NT2/D1 (cell line): ENCODE measurements at regions not wholly inside any gene's neighbourhood (a gene's known extent, or its start where the extent isn't known, plus 50 kb on each side); places are given as distances from the start of the nearest gene placed in this dataset.

Experiments used
- DNase-seq: peaks from one replicate; pipeline ENCODE4 v3.0.0-alpha.2; 2011; ENCODE audit warnings: low read depth, low spot score
- H3K27me3 ChIP-seq: 2 replicates; pipeline ENCODE4 v1.6.0; 2011; ENCODE audit warnings: mild to moderate bottlenecking; ENCODE audit not compliant: insufficient read length, insufficient read depth
- H3K36me3 ChIP-seq: 2 replicates; pipeline ENCODE4 v1.6.1; 2011; ENCODE audit warnings: mild to moderate bottlenecking, low read length, mixed read lengths; ENCODE audit not compliant: insufficient read depth, insufficient read length
- H3K4me1 ChIP-seq: 2 replicates; pipeline ENCODE4 v1.5.1; 2011; ENCODE audit not compliant: insufficient read depth, insufficient read length
- H3K4me3 ChIP-seq: 2 replicates; pipeline ENCODE4 v1.5.1; 2011; ENCODE audit warnings: low read depth; ENCODE audit not compliant: insufficient read length
- H3K9ac ChIP-seq: 2 replicates; pipeline ENCODE4 v1.6.0; 2011; ENCODE audit warnings: low read depth; ENCODE audit not compliant: insufficient read length
- H3K9me3 ChIP-seq: 2 replicates; pipeline ENCODE4 v1.5.1; 2011; ENCODE audit warnings: mild to moderate bottlenecking, low read length; ENCODE audit not compliant: insufficient read depth
- SUZ12 ChIP-seq: IDR thresholded peaks from 2 replicates; pipeline ENCODE4 v1.6.1; 2011; ENCODE audit not compliant: insufficient read length, insufficient read depth; ENCODE audit errors: extremely low read depth
- YY1 ChIP-seq: IDR thresholded peaks from 2 replicates; pipeline ENCODE4 v1.6.1; 2011; ENCODE audit not compliant: insufficient read length, insufficient read depth
- ZNF274 ChIP-seq: IDR thresholded peaks from 2 replicates; pipeline ENCODE4 v1.6.1; 2011; ENCODE audit warnings: mild to moderate bottlenecking, low read depth, low read length

DNA sequence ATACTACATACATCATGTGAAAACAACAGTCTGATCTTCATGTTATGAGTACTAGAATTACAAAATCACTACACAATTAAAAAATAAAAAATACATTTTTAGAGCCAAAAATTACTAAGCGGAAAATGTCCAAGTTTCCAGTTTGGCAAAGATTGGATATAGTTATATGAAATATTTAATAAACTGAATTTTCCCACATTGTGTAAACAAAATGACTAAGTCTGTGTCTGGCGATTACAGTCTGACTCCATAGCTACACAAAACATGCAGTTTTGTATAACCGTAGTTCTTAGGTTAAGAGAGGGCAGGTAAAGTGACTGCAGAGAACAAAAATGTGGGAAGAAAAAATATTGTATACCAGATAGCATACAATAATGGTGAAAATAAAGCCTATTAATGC lies 59.2 kb upstream of the TMEM47 start:
- H3K36me3 ChIP-seq, result no peaks in the 10 kb centered on the region
- TF ChIP-seq ZNF274, result no peak
- no peak for TF ChIP-seq YY1
- no peak for TF ChIP-seq SUZ12
- no peaks in the 10 kb centered on the region for H3K9me3 ChIP-seq
- no peak for DNase-seq
- no peak overlapping the region for H3K9ac ChIP-seq
- no peak overlapping the region for H3K4me3 ChIP-seq
- no peaks in the 10 kb centered on the region for H3K27me3 ChIP-seq
- H3K4me1 ChIP-seq, result no peaks in the 10 kb centered on the region

DNA sequence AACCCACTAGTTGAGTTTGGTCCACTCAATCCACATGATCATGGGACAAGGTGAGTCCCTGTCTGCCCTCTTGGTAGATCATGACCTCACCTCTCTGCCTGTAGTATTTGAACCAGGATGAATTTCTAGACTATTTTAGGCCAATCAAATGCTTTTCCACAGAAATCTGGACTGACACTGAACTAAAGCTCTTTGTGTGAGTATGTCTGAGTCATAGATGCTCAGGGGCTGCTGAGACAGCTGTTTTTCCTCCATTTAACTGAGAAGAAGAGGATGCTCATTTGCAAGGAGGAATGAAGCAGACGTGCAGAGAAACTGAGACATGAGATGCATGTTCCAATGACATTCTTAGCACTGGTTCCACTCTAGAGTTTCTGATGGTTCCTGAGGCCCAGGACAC lies 77.3 kb upstream of the TMEM47 start:
- H3K4me1 ChIP-seq, result no peaks in the 10 kb centered on the region
- no peaks in the 10 kb centered on the region for H3K9me3 ChIP-seq
- no peak overlapping the region for H3K9ac ChIP-seq
- no peak for DNase-seq
- no peak overlapping the region for H3K4me3 ChIP-seq
- TF ChIP-seq YY1 (no peak), SUZ12 (no peak), ZNF274 (no peak)
- no peaks in the 10 kb centered on the region for H3K36me3 ChIP-seq
- H3K27me3 ChIP-seq, result no peaks in the 10 kb centered on the region

GRCh38 chrX:34744521-34744920 lies 87.4 kb upstream of the TMEM47 start:
- Histone ChIP-seq H3K4me1 (no peaks in the 10 kb centered on the region), H3K27me3 (no peaks in the 10 kb centered on the region), H3K4me3 (no peak overlapping the region), H3K9ac (no peak overlapping the region), H3K9me3 (no peaks in the 10 kb centered on the region), H3K36me3 (no peaks in the 10 kb centered on the region)
- TF ChIP-seq YY1, result no peak
- no peak for DNase-seq

GRCh38 chrX:34749896-34750295 lies 92.8 kb upstream of the TMEM47 start:
- Histone ChIP-seq H3K4me1 (no peaks in the 10 kb centered on the region), H3K9me3 (no peaks in the 10 kb centered on the region), H3K9ac (no peak overlapping the region), H3K36me3 (no peaks in the 10 kb centered on the region), H3K27me3 (no peaks in the 10 kb centered on the region), H3K4me3 (no peak overlapping the region)
- TF ChIP-seq SUZ12 (no peak), ZNF274 (no peak), YY1 (no peak)
- DNase-seq, result no peak

DNA sequence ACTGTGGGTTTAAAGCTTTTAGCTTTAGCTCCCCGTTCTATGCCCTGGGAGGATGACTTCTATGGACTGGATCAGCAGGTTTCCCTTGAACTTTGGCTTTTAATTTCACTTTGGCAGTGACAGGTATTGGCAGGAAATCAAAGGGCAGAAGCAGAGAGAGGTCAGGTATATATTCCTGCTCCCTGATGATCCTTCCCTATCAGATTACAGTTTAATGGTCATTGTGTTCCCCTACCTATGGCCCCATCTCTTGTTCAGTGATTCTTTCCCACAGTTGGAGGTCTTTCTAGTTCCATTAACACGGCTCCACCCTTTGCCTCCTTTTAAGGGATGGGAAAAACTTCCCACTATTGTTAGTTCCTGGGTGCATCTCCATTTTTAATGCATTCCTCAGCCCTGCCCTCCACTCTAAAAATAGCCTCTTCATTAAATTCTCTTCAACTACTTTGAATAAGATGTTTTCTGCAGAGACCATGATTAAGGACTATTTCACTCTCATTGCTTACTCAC lies 107.8 kb upstream of the TMEM47 start:
- no peaks in the 10 kb centered on the region for H3K36me3 ChIP-seq
- H3K27me3 ChIP-seq, result no peaks in the 10 kb centered on the region
- no peaks in the 10 kb centered on the region for H3K9me3 ChIP-seq
- H3K9ac ChIP-seq, result no peak overlapping the region
- TF ChIP-seq SUZ12 (no peak), YY1 (no peak), ZNF274 (no peak)
- peak; percentile 44 for DNase-seq
- no peaks in the 10 kb centered on the region for H3K4me1 ChIP-seq
- H3K4me3 ChIP-seq, result no peak overlapping the region

DNA sequence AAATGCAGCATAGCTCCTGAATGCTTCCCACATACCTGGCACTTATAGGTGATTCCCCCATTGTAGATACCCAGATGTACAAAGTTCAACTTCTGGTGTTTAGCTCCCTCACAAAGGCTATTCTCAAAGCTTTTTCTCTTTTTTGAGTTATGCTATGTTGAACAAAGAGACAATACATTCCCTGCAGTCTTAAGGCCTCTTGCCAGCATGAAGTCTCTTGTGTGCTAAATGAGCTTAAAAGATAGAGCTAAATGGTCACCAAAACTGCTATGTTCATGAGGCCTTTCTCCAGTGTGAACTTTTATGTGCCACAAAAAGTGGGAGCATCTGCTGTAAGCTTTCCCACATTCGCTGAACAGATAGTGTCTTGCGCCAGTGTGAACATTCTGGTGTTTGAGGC lies 111.2 kb upstream of the TMEM47 start:
- H3K4me1 ChIP-seq, result no peaks in the 10 kb centered on the region

GRCh38 chrX:34770511-34770910 lies 113.4 kb upstream of the TMEM47 start:
- no peak overlapping the region for H3K4me3 ChIP-seq
- DNase-seq, result no peak
- no peaks in the 10 kb centered on the region for H3K36me3 ChIP-seq
- no peaks in the 10 kb centered on the region for H3K9me3 ChIP-seq
- TF ChIP-seq YY1, result no peak
- TF ChIP-seq ZNF274, result no peak
- TF ChIP-seq SUZ12, result no peak
- H3K27me3 ChIP-seq, result no peaks in the 10 kb centered on the region
- H3K4me1 ChIP-seq, result no peaks in the 10 kb centered on the region
- no peak overlapping the region for H3K9ac ChIP-seq

More for the DNA sequence above, 111.2 kb upstream of the TMEM47 start:
- no peaks in the 10 kb centered on the region for H3K27me3 ChIP-seq
- no peak overlapping the region for H3K4me3 ChIP-seq
- H3K9me3 ChIP-seq, result no peaks in the 10 kb centered on the region
- DNase-seq, result no peak
- no peak for TF ChIP-seq ZNF274
- TF ChIP-seq SUZ12, result no peak
- TF ChIP-seq YY1, result no peak
- no peak overlapping the region for H3K9ac ChIP-seq
- H3K36me3 ChIP-seq, result no peaks in the 10 kb centered on the region

GRCh38 chrX:34778916-34779315 lies 121.8 kb upstream of the TMEM47 start:
- no peak for DNase-seq
- no peaks in the 10 kb centered on the region for H3K4me1 ChIP-seq
- no peak overlapping the region for H3K9ac ChIP-seq
- TF ChIP-seq YY1, result no peak
- TF ChIP-seq ZNF274, result no peak
- TF ChIP-seq SUZ12, result no peak
- no peak overlapping the region for H3K4me3 ChIP-seq
- H3K36me3 ChIP-seq, result no peaks in the 10 kb centered on the region
- H3K27me3 ChIP-seq, result no peaks in the 10 kb centered on the region
- H3K9me3 ChIP-seq, result no peaks in the 10 kb centered on the region
